HCT116 (cell line): ENCODE measurements at regions not wholly inside any gene's neighbourhood (a gene's known extent, or its start where the extent isn't known, plus 50 kb on each side); places are given as distances from the start of the nearest gene placed in this dataset.

Source experiments
- CEBPB ChIP-seq: IDR thresholded peaks from 2 replicates; pipeline ENCODE4 v1.6.1; 2012; ENCODE audit warnings: low read depth
- CTCF ChIP-seq, 3 experiments: fragments of 200-600 bp in 1 of 3; sonication (generic) in 1 of 3; IDR thresholded peaks in 2 of 3; conservative IDR thresholded peaks in 1 of 3; 2 replicates each; pipeline ENCODE4 v1.5.1; 2012 to 2017; ENCODE audit warnings: low read depth in 2 of 3, low read length in 2 of 3, antibody characterized with exemption in 1 of 3, borderline replicate concordance in 1 of 3, control low read depth in 1 of 3, mild to moderate bottlenecking in 1 of 3, mixed read lengths in 1 of 3, mixed run types in 1 of 3, moderate library complexity in 1 of 3; ENCODE audit not compliant: insufficient read depth in 1 of 3
- ELF1 ChIP-seq: IDR thresholded peaks from 2 replicates; pipeline ENCODE4 v1.6.1; 2012; ENCODE audit warnings: low read depth, borderline replicate concordance
- EZH2 ChIP-seq: fragments of 200-600 bp; sonication (generic); IDR thresholded peaks from 2 replicates; pipeline ENCODE4 v1.6.1; 2017; ENCODE audit warnings: antibody characterized with exemption, mixed run types
- EZH2phosphoT487 ChIP-seq: fragments of 200-600 bp; IDR thresholded peaks from 2 replicates; pipeline ENCODE4 v1.6.1; 2018; ENCODE audit warnings: antibody characterized with exemption, borderline replicate concordance
- POLR2A ChIP-seq: IDR thresholded peaks from 2 replicates; pipeline ENCODE4 v1.7.0; 2011; ENCODE audit warnings: borderline replicate concordance; ENCODE audit not compliant: insufficient read depth, insufficient read length; ENCODE audit errors: extremely low read depth
- POLR2AphosphoS5 ChIP-seq: IDR thresholded peaks from 2 replicates; pipeline ENCODE4 v1.6.1; 2011; ENCODE audit warnings: mild to moderate bottlenecking, low read depth, low read length, moderate library complexity
- RAD21 ChIP-seq: IDR thresholded peaks from 2 replicates; pipeline ENCODE4 v1.6.1; 2012; ENCODE audit warnings: low read depth, mild to moderate bottlenecking
- SIN3A ChIP-seq: IDR thresholded peaks from 2 replicates; pipeline ENCODE4 v1.6.1; 2012; ENCODE audit warnings: low read depth
- SP1 ChIP-seq: IDR thresholded peaks from 2 replicates; pipeline ENCODE4 v1.6.1; 2012; ENCODE audit warnings: low read depth
- SRF ChIP-seq: IDR thresholded peaks from 2 replicates; pipeline ENCODE4 v1.6.1; 2012; ENCODE audit warnings: low read depth
- TF ChIP-seq, protein P1 (sequence below): IDR thresholded peaks from 2 replicates; pipeline ENCODE4 v1.6.1; 2012

DNA sequence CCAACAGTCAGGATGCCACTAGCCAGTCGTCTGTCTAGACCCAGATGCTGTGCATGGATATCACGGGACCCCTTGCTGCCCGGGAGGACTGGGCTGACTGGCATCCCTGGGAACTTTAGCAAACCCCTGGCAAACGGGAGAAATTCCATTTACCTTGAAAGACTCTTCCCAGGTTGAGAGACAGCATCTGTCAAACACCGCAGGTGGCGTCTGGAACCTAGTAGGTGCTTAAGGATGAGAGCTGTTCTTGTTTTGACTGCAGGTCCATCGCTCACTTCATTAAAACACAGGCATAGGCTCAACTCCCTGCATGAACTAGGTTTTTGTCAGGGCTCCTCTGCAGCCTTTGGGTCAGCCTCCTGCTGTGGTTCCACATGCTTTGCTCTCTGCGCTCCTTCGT, 546.3 kb downstream of the BCL11B start:
- TF ChIP-seq, protein P1, sequence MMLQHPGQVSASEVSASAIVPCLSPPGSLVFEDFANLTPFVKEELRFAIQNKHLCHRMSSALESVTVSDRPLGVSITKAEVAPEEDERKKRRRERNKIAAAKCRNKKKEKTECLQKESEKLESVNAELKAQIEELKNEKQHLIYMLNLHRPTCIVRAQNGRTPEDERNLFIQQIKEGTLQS = no peak
- no peak for TF ChIP-seq CTCF (IDR thresholded peaks at IDR 0.05 in 2 of 3, conservative IDR thresholded peaks at IDR 0.05 in 1 of 3; ENCODE audit: borderline replicate concordance in 1 of 3, insufficient read depth in 1 of 3, low read depth in 2 of 3, low read length in 2 of 3)
- TF ChIP-seq POLR2AphosphoS5 = no peak
- no peak for TF ChIP-seq EZH2
- TF ChIP-seq EZH2phosphoT487 = no peak
- TF ChIP-seq POLR2A = no peak
- TF ChIP-seq CEBPB = no peak
- TF ChIP-seq SIN3A = no peak
- TF ChIP-seq SP1 = no peak
- no peak for TF ChIP-seq SRF
- TF ChIP-seq ELF1 = no peak
- TF ChIP-seq RAD21 = no peak
